22Rv1 (cell line): ENCODE measurements at regions not wholly inside any gene's neighbourhood (a gene's known extent, or its start where the extent isn't known, plus 50 kb on each side); places are given as distances from the start of the nearest gene placed in this dataset.

Experiments
- H3K27ac ChIP-seq: fragments of 450-650 bp; 2 replicates; pipeline ENCODE4 v1.5.1; 2017
- ZFX ChIP-seq: fragments of 450-650 bp; IDR thresholded peaks from 2 replicates; pipeline ENCODE4 v1.6.1; 2017; ENCODE audit warnings: antibody characterized with exemption, borderline replicate concordance
- TF ChIP-seq, protein P1 (sequence below): fragments of 450-650 bp; IDR thresholded peaks from 2 replicates; pipeline ENCODE4 v1.5.1; 2017; ENCODE audit warnings: mild to moderate bottlenecking

DNA sequence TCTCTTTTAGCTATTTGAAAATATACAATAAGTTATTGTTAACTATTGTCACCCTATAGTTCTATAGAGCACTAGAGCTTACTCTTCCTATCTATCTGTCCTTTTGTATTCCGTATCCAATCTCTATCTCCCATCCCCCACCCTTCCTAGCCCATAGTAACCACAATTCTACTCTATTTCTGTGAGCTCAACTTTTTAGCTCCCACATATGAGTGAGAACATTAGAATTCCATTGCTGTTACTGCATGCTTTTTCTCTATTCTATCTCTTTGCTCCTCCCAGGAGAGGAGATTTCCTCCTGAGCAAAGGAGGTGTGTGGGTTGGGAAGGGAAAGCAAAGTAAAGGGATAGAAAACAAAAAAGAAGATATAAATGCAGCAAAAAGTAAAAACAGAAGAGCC is 105.6 kb upstream of the SLC4A7 start:
- no peak for TF ChIP-seq ZFX
- TF ChIP-seq, protein P1, sequence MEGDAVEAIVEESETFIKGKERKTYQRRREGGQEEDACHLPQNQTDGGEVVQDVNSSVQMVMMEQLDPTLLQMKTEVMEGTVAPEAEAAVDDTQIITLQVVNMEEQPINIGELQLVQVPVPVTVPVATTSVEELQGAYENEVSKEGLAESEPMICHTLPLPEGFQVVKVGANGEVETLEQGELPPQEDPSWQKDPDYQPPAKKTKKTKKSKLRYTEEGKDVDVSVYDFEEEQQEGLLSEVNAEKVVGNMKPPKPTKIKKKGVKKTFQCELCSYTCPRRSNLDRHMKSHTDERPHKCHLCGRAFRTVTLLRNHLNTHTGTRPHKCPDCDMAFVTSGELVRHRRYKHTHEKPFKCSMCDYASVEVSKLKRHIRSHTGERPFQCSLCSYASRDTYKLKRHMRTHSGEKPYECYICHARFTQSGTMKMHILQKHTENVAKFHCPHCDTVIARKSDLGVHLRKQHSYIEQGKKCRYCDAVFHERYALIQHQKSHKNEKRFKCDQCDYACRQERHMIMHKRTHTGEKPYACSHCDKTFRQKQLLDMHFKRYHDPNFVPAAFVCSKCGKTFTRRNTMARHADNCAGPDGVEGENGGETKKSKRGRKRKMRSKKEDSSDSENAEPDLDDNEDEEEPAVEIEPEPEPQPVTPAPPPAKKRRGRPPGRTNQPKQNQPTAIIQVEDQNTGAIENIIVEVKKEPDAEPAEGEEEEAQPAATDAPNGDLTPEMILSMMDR: no peak
- no peak overlapping the region for H3K27ac ChIP-seq

DNA sequence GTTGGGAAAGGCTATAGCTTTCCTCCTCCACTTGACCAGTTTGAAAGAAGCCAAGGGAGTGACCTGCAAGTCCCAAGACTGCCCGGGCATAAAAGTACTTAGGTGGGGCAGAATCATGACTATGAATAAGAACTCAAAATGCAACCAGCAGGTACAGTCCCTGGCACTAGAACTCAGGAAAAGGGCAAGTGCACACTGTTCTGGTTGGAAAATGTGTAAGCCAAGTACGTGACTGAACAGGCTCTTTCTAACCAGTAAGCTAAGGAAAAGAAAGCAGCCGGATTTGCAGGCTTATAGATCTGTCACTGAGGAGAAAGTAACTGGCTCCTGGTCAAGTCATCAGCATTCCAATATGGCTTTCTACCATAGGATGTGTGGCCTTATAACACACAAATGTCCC is 101.2 kb upstream of the SLC4A7 start:
- H3K27ac ChIP-seq: no peak overlapping the region
- TF ChIP-seq ZFX: no peak

DNA sequence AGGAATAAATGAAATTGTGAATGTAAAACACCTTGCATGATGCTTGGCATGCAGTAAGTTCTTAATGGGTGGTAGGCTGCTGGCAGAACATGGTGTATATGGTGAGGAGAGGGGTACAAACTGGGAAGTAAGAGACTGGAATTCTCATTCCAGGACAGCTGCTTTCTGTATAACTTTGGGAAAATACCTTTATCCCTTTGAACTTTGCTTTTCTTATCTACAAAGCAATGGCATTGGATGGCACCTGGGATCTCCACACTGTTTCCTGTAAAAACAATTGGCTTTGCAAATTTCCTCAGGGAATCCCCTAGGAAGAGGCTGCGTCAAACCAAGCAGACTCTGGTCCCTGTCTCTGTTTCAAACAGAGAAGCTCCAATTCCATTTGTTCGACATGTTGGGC is 100.7 kb upstream of the SLC4A7 start:
- TF ChIP-seq ZFX: no peak
- TF ChIP-seq, protein P1: no peak

DNA sequence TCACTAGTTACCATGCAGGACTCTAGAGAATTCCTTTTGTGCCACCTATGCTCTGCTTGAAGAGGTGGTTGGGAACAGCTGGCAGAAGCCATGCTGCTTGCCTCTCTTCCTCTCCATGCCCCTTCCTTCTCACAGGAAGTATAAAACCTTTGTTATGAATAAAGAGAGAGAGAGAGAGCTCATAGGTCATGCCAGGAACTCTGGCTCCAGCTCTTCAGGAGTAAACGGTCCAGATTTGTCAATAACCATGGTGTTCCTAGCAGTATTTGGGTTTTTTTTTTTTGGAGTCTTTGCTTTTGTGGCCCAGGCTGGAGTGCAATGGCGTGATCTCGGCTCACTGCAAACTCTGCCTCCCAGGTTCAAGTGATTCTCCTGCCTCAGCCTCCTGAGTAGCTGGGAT is 97.7 kb upstream of the SLC4A7 start:
- TF ChIP-seq, protein P1: no peak
- TF ChIP-seq ZFX: no peak

More for the DNA sequence above, 100.7 kb upstream of the SLC4A7 start:
- no peak overlapping the region for H3K27ac ChIP-seq

DNA sequence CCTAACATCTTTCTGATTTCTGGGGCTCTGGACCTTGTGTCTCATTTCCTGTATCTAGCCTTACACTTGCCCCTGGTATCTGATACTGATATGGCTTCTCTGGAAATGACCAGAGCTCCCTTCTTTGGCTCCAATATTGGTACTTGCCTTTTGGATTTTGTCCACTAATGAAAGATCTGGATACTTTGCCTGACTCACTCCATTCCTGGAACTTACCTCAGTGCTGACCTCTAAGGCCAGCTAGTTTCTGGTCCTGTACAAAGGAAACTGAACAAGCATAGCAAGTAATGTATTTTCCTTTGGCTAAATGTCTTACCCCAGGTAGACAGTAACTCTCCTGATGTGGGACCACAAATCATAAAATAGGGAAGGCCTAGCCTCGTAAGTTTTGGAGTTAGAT is 93.8 kb upstream of the SLC4A7 start:
- no peak overlapping the region for H3K27ac ChIP-seq
- no peak for TF ChIP-seq ZFX
- TF ChIP-seq, protein P1: no peak

More for the DNA sequence above, 97.7 kb upstream of the SLC4A7 start:
- H3K27ac ChIP-seq: no peak overlapping the region

DNA sequence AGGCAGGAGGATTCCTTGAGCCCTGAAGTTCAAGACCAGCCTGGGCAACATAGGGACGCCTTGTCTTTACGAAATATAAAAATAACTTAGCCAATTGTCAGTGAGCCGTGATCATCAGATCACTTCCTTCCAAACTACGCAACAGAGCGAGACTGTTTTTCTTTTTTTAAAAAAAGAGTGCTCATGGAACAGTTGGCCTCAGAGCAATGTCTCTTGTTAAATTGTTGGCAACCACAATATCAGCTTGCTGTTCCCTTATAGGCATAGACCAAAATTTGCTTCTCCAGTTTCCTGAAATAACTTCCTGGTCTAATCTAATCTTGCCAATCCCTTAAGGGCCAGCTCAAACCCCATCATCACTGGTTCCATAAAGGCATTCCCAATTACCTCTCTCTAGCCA is 93.3 kb upstream of the SLC4A7 start:
- no peak overlapping the region for H3K27ac ChIP-seq

DNA sequence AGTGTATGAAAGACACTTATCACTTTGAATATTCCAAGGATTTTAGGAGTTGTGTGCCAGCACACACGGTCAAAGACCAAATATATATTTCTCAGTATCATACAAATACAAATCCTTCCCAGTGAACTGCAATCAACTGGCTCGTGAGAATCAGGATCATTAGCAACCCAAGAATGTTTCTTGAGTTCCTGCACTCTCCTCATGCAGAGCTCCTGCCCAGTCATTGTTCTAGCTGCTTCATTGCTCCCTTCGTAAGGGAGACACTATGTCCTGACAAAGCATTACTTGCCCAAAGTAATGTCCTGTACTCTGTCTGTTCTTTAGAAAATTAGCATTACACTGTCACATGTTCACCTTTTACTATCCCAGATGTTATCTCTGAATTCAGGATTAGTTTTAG is 92.0 kb upstream of the SLC4A7 start:
- H3K27ac ChIP-seq: no peak overlapping the region
- TF ChIP-seq ZFX: no peak
- TF ChIP-seq, protein P1: no peak

More for the DNA sequence above, 93.3 kb upstream of the SLC4A7 start:
- TF ChIP-seq, protein P1: no peak
- no peak for TF ChIP-seq ZFX

DNA sequence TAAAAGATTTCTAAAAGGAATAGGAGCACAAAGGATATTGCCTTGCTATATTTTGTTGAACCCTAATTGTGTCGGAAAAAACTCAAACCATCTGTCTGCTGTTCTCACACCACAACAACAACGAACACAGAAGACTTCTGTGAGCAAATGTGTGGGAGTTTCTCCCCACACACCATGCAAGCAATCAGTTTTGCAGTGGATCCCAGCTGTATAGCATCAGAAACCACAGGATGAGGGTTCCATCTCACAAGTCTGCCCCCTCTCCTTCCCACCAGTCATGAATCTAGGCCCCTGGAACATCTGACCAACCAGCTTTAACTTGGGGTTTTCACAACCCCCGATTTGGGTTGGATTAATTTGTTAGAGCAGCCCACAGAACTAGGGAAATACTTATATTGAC is 91.3 kb upstream of the SLC4A7 start:
- TF ChIP-seq, protein P1: no peak
- no peak for TF ChIP-seq ZFX
- H3K27ac ChIP-seq: no peak overlapping the region
